ENCODE measurements at regions not wholly inside any gene's neighbourhood (a gene's known extent, or its start where the extent isn't known, plus 50 kb on each side); places are given as distances from the start of the nearest gene placed in this dataset.

DNA sequence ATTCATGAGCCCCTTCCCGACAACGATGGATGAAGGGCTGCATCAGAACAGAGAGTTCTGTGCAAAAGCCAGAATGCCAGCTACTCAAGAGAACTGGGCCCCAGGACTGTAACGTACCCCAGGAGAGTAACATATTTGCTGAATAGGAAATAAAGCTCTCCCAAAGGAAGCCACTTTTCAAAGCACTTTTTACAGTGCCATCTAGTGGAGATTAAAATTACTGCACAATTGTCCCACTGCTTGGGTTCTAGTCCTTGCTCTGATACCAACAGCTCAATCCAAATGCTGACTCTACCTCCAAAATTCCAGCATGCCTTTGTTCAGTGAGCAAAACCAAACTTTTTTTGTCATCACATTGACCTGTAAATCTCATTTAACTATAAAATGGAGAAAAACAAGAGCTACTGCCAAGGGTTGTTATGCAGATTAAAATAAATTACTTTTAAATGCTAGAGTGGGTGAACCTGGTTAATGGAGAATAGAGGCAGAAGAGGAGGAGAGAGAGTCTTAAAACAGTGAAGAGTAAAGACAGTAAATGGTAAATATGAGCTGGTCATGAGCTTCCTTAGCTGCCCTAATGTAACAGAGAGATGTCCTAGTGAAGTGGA lies 87.6 kb upstream of the FSHB start:
- Histone ChIP-seq H2BK20ac (ENCODE audit: low read depth, low read length) (no peak overlapping the region), H4K91ac (ENCODE audit: insufficient read depth, low read depth, low read length) (no peak overlapping the region), H3K4me1 (ENCODE audit: control insufficient read depth, insufficient read depth, low read length) (no peaks in the 10 kb centered on the region), H4K8ac (ENCODE audit: low read depth in 2 of 2, low read length in 2 of 2) (no peak overlapping the region), H2AFZ (replicated peaks; ENCODE audit: low read length, poor library complexity) (no peak overlapping the region), H2AK5ac (ENCODE audit: low read depth, low read length) (no peak overlapping the region), H3K4me3 (ENCODE audit: insufficient read depth, low read depth, low read length) (no peak overlapping the region), H3K9me1 (ENCODE audit: insufficient read depth, low read length) (no peaks in the 10 kb centered on the region), H3K56ac (ENCODE audit: extremely low read depth, insufficient read depth, low read length) (no peak overlapping the region), H4K5ac (ENCODE audit: low read depth, low read length) (no peak overlapping the region), H3K9ac (ENCODE audit: low read depth, low read length) (no peak overlapping the region), H3K36me3 (ENCODE audit: control insufficient read depth, insufficient read depth, low read length) (no peaks in the 10 kb centered on the region), H3K23ac (ENCODE audit: low read depth, low read length) (no peak overlapping the region), H3K18ac (ENCODE audit: low read depth, low read length) (no peak overlapping the region), H3K27me3 (ENCODE audit: control insufficient read depth, insufficient read depth, low read length) (no peaks in the 10 kb centered on the region), H3K4me2 (ENCODE audit: low read depth, low read length) (no peak overlapping the region), H3K27ac (ENCODE audit: insufficient read depth, low read length) (no peak overlapping the region), H2BK15ac (ENCODE audit: low read depth, low read length) (no peak overlapping the region), H3K4ac (ENCODE audit: low read depth, low read length) (no peak overlapping the region), H3K9me3 (ENCODE audit: control insufficient read depth, insufficient read depth, low read length) (no peaks in the 10 kb centered on the region), H2BK120ac (ENCODE audit: low read depth, low read length) (no peak overlapping the region), H4K20me1 (ENCODE audit: insufficient read depth, low read length) (no peaks in the 10 kb centered on the region), H2AK9ac (replicated peaks; ENCODE audit: low read depth, low read length, poor library complexity) (no peak overlapping the region), H3K79me1 (ENCODE audit: low read depth in 1 of 2, low read length in 2 of 2) (no peaks in the 10 kb centered on the region), H3K14ac (replicated peaks; ENCODE audit: low read depth, low read length) (no peak overlapping the region), H2BK5ac (ENCODE audit: low read depth, low read length, poor library complexity, severe bottlenecking) (no peak overlapping the region)
- POLR2A ChIA-PET (ENCODE audit: unreplicated experiment), result no interaction called here
- peak; percentile 15 for DNase-seq
- peak; percentile 83 for ATAC-seq (ENCODE audit: low read depth)
- dilution Hi-C loops (cut with HindIII; ENCODE audit: low sequenced_read_pairs, unreplicated experiment), result no loop called here
- TF ChIP-seq, protein P1, sequence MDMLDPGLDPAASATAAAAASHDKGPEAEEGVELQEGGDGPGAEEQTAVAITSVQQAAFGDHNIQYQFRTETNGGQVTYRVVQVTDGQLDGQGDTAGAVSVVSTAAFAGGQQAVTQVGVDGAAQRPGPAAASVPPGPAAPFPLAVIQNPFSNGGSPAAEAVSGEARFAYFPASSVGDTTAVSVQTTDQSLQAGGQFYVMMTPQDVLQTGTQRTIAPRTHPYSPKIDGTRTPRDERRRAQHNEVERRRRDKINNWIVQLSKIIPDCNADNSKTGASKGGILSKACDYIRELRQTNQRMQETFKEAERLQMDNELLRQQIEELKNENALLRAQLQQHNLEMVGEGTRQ (IDR thresholded peaks at IDR 0.05; ENCODE audit: low read depth, low read length), result no peak
- TF ChIP-seq MAFK (IDR thresholded peaks at IDR 0.05; ENCODE audit: low read depth, low read length) (peak; percentile 15; the same call in 1 of the 2 replicates), CHD1 (IDR thresholded peaks at IDR 0.05; ENCODE audit: low read depth, low read length) (no peak), MAZ (IDR thresholded peaks at IDR 0.05; ENCODE audit: borderline replicate concordance, low read depth, low read length) (no peak), SMC3 (IDR thresholded peaks at IDR 0.05; ENCODE audit: low read depth, low read length) (0 out of 2 replicates have a peak, but pooled peaks have one; percentile 34), MXI1 (IDR thresholded peaks at IDR 0.05; ENCODE audit: borderline replicate concordance, low read depth, low read length) (no peak), NFE2L2 (IDR thresholded peaks at IDR 0.05; ENCODE audit: low read depth, low read length) (no peak), RFX5 (IDR thresholded peaks at IDR 0.05; ENCODE audit: low read depth, low read length) (no peak), RCOR1 (IDR thresholded peaks at IDR 0.05; ENCODE audit: insufficient replicate concordance, low read length) (no peak), BHLHE40 (IDR thresholded peaks at IDR 0.05; ENCODE audit: low read depth, low read length) (no peak), CEBPB (IDR thresholded peaks at IDR 0.05; ENCODE audit: low read depth, low read length) (no peak), FOS (IDR thresholded peaks at IDR 0.05; ENCODE audit: low read depth, low read length) (no peak), POLR2A (IDR thresholded peaks at IDR 0.05; ENCODE audit: low read depth, low read length) (no peak), RAD21 (IDR thresholded peaks at IDR 0.05; ENCODE audit: low read length) (peak; percentile 40)
- TF ChIP-seq, protein P2, sequence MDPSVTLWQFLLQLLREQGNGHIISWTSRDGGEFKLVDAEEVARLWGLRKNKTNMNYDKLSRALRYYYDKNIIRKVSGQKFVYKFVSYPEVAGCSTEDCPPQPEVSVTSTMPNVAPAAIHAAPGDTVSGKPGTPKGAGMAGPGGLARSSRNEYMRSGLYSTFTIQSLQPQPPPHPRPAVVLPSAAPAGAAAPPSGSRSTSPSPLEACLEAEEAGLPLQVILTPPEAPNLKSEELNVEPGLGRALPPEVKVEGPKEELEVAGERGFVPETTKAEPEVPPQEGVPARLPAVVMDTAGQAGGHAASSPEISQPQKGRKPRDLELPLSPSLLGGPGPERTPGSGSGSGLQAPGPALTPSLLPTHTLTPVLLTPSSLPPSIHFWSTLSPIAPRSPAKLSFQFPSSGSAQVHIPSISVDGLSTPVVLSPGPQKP (IDR thresholded peaks at IDR 0.05; ENCODE audit: borderline replicate concordance, low read depth, low read length), result no peak
- TF ChIP-seq, protein P3, sequence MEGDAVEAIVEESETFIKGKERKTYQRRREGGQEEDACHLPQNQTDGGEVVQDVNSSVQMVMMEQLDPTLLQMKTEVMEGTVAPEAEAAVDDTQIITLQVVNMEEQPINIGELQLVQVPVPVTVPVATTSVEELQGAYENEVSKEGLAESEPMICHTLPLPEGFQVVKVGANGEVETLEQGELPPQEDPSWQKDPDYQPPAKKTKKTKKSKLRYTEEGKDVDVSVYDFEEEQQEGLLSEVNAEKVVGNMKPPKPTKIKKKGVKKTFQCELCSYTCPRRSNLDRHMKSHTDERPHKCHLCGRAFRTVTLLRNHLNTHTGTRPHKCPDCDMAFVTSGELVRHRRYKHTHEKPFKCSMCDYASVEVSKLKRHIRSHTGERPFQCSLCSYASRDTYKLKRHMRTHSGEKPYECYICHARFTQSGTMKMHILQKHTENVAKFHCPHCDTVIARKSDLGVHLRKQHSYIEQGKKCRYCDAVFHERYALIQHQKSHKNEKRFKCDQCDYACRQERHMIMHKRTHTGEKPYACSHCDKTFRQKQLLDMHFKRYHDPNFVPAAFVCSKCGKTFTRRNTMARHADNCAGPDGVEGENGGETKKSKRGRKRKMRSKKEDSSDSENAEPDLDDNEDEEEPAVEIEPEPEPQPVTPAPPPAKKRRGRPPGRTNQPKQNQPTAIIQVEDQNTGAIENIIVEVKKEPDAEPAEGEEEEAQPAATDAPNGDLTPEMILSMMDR (conservative IDR thresholded peaks at IDR 0.05; ENCODE audit: low read depth, low read length), result peak; percentile 59
- intact Hi-C loops (cut with micrococcal nuclease), result loop anchor here (1.0 to 2.0 kb wide), 2 partner anchors 694 to 711 kb away; no protein-coding TSS in a partner anchor
- WGBS, 2 experiments (ENCODE audit: extremely low coverage in 2 of 2, insufficient read length in 1 of 2), result no CpG with 5 or more reads among the region's 3 CpGs
- no TSS peak for BruUV-seq (replicated peaks)
- in situ Hi-C loops (cut with MboI; ENCODE audit: low sequenced_read_pairs), result loop anchor here (25.0 kb wide), 1 partner anchor 706 kb away; no protein-coding TSS in a partner anchor
- CTCF ChIA-PET, result interaction anchor here (0.6 to 3.2 kb wide), 13 partner anchors 9 to 800 kb away, joined by 3 to 19 read pairs (median 4); no protein-coding TSS in a partner anchor

Data from IMR-90 (cell line).